Right cardiac atrium (tissue), 5 donors: ENCODE measurements at regions not wholly inside any gene's neighbourhood (a gene's known extent, or its start where the extent isn't known, plus 50 kb on each side); places are given as distances from the start of the nearest gene placed in this dataset.

Experiments used
- ATAC-seq, 2 donors: fragments of 200-7000 bp; cut with Tn5 transposase; one replicate each; pipeline versions ENCODE4 v1.8.0 to v1.9.1; 2020; ENCODE audit warnings: moderate library complexity in 2 of 2, mild to moderate bottlenecking in 1 of 2
- DNase-seq, 3 donors: peaks; one replicate each; pipeline ENCODE4 v3.0.0-alpha.2; 2020
- H3K27ac ChIP-seq: one replicate; pipeline ENCODE4 v1.5.1; 2013; ENCODE audit warnings: mild to moderate bottlenecking, low read length, control low read depth, moderate library complexity
- H3K27me3 ChIP-seq: one replicate; pipeline ENCODE4 v1.6.1; 2013; ENCODE audit not compliant: control insufficient read depth, insufficient read depth
- H3K4me1 ChIP-seq: one replicate; pipeline ENCODE4 v1.6.1; 2013; ENCODE audit warnings: low read length; ENCODE audit not compliant: control insufficient read depth, insufficient read depth
- H3K4me3 ChIP-seq: one replicate; pipeline ENCODE4 v1.5.1; 2013; ENCODE audit warnings: low read length, control low read depth
- H3K9me3 ChIP-seq: one replicate; pipeline ENCODE4 v1.6.1; 2013; ENCODE audit warnings: low read length; ENCODE audit not compliant: control insufficient read depth
- WGBS: extraction: QIAGEN DNeasy Blood & Tissue Kit; methylation state at CpG from one replicate; pipeline ENCODE4 v1.1.7; 2013; 5-methylcytosine and 5-hydroxymethylcytosine counted together
- intact Hi-C, 4 donors: fragments of 100-400 bp; cut with DNase I; formaldehyde crosslinking; loops; one replicate each; pipeline versions ENCODE4 v1.11.0 to v1.14.0; 2022 to 2023
- donor health status: healthy with polysubstance abuse.
- donor health status: DM: no; HTN: yes; CAD: no.
- donor health status: DM: no; HTN: no; CAD: no.
- donor health status: DM: no; HTN: yes; CAD: no; lungs with severe emphysema.
- donor health status: DM: yes; HTN: yes; CAD: no.

- no peak for DNase-seq
- Histone ChIP-seq H3K4me3 (no peak overlapping the region), H3K27ac (no peak overlapping the region), H3K4me1 (no peaks in the 10 kb centered on the region), H3K27me3 (no peaks in the 10 kb centered on the region), H3K9me3 (no peaks in the 10 kb centered on the region)
- intact Hi-C loops, result no loop called here
- ATAC-seq, result no peak
- WGBS, result 93% methylated on average over 2 of the region's 2 CpGs
Observed at GRCh38 chr1:163785868-163786405, 464.2 kb downstream of the NUF2 start.

- Histone ChIP-seq H3K9me3 (no peaks in the 10 kb centered on the region), H3K4me3 (no peak overlapping the region), H3K4me1 (no peaks in the 10 kb centered on the region), H3K27me3 (no peaks in the 10 kb centered on the region), H3K27ac (no peak overlapping the region)
- ATAC-seq, result no peak
- 82% methylated on average over 4 of the region's 4 CpGs for WGBS
- intact Hi-C loops, result no loop called here
- no peak for DNase-seq
Observed at GRCh38 chr1:163789911-163790310, 468.2 kb downstream of the NUF2 start.

- WGBS, result 77% methylated on average over 3 of the region's 3 CpGs
- H3K27ac ChIP-seq, result no peak overlapping the region
- H3K27me3 ChIP-seq, result no peaks in the 10 kb centered on the region
- DNase-seq (no peak), ATAC-seq (no peak)
- no peak overlapping the region for H3K4me3 ChIP-seq
- H3K4me1 ChIP-seq, result no peaks in the 10 kb centered on the region
- H3K9me3 ChIP-seq, result no peaks in the 10 kb centered on the region
- intact Hi-C loops, result no loop called here
Observed at GRCh38 chr1:163794551-163794950, 472.8 kb downstream of the NUF2 start.

GRCh38 chr1:163796394-163796821 lies 474.7 kb downstream of the NUF2 start:
- 56% methylated on average over 2 of the region's 2 CpGs for WGBS
- no peaks in the 10 kb centered on the region for H3K4me1 ChIP-seq
- intact Hi-C loops, result no loop called here
- no peaks in the 10 kb centered on the region for H3K27me3 ChIP-seq
- no peaks in the 10 kb centered on the region for H3K9me3 ChIP-seq
- DNase-seq (peak in 1 of 3 donors; percentile 26), ATAC-seq (no peak)
- H3K27ac ChIP-seq, result no peak overlapping the region
- no peak overlapping the region for H3K4me3 ChIP-seq

- Histone ChIP-seq H3K4me3 (no peak overlapping the region), H3K27me3 (no peaks in the 10 kb centered on the region), H3K4me1 (no peaks in the 10 kb centered on the region), H3K27ac (no peak overlapping the region), H3K9me3 (no peaks in the 10 kb centered on the region)
- ATAC-seq (no peak), DNase-seq (no peak)
- intact Hi-C loops, result no loop called here
Observed at GRCh38 chr1:163797816-163798215, 476.1 kb downstream of the NUF2 start.

GRCh38 chr1:163799190-163799805 lies 477.5 kb downstream of the NUF2 start:
- no peak overlapping the region for H3K27ac ChIP-seq
- H3K4me3 ChIP-seq, result no peak overlapping the region
- H3K4me1 ChIP-seq, result no peaks in the 10 kb centered on the region
- 87% methylated on average over 6 of the region's 6 CpGs for WGBS
- DNase-seq (no peak), ATAC-seq (no peak)
- H3K27me3 ChIP-seq, result no peaks in the 10 kb centered on the region
- intact Hi-C loops, result no loop called here
- H3K9me3 ChIP-seq, result no peaks in the 10 kb centered on the region

- no peak for ATAC-seq
- H3K9me3 ChIP-seq, result no peaks in the 10 kb centered on the region
Observed at GRCh38 chr1:163807331-163808049, 485.7 kb downstream of the NUF2 start.

GRCh38 chr1:163813251-163813650 lies 491.5 kb downstream of the NUF2 start:
- WGBS, result 85% methylated on average over 2 of the region's 2 CpGs
- ATAC-seq, result no peak

More at GRCh38 chr1:163807331-163808049, 485.7 kb downstream of the NUF2 start:
- H3K4me3 ChIP-seq, result no peak overlapping the region
- no peak for DNase-seq
- intact Hi-C loops, result no loop called here
- no peaks in the 10 kb centered on the region for H3K4me1 ChIP-seq
- no peaks in the 10 kb centered on the region for H3K27me3 ChIP-seq
- WGBS, result 72% methylated on average over 3 of the region's 3 CpGs
- no peak overlapping the region for H3K27ac ChIP-seq

GRCh38 chr1:163820226-163820625 lies 498.5 kb downstream of the NUF2 start:
- no peaks in the 10 kb centered on the region for H3K4me1 ChIP-seq
- H3K27me3 ChIP-seq, result no peaks in the 10 kb centered on the region
- intact Hi-C loops, result no loop called here
- H3K9me3 ChIP-seq, result no peaks in the 10 kb centered on the region
- H3K4me3 ChIP-seq, result no peak overlapping the region
- no peak for DNase-seq
- no peak for ATAC-seq
- H3K27ac ChIP-seq, result no peak overlapping the region

More at GRCh38 chr1:163813251-163813650, 491.5 kb downstream of the NUF2 start:
- intact Hi-C loops, result no loop called here
- H3K4me1 ChIP-seq, result no peaks in the 10 kb centered on the region
- H3K9me3 ChIP-seq, result no peaks in the 10 kb centered on the region
- no peaks in the 10 kb centered on the region for H3K27me3 ChIP-seq
- no peak overlapping the region for H3K4me3 ChIP-seq
- H3K27ac ChIP-seq, result no peak overlapping the region
- no peak for DNase-seq

GRCh38 chr1:163820766-163821165 lies 499.0 kb downstream of the NUF2 start:
- no peak overlapping the region for H3K4me3 ChIP-seq
- intact Hi-C loops, result no loop called here

GRCh38 chr1:163821679-163822078 lies 499.9 kb downstream of the NUF2 start:
- intact Hi-C loops, result no loop called here
- no peak for ATAC-seq

More at GRCh38 chr1:163820766-163821165, 499.0 kb downstream of the NUF2 start:
- 60% methylated on average over 1 of the region's 1 CpG for WGBS
- Histone ChIP-seq H3K9me3 (no peaks in the 10 kb centered on the region), H3K27me3 (no peaks in the 10 kb centered on the region), H3K4me1 (no peaks in the 10 kb centered on the region), H3K27ac (no peak overlapping the region)
- ATAC-seq (no peak), DNase-seq (no peak)

More at GRCh38 chr1:163821679-163822078, 499.9 kb downstream of the NUF2 start:
- H3K27me3 ChIP-seq, result no peaks in the 10 kb centered on the region
- no peak overlapping the region for H3K4me3 ChIP-seq
- no peaks in the 10 kb centered on the region for H3K9me3 ChIP-seq
- no peak for DNase-seq
- H3K4me1 ChIP-seq, result no peaks in the 10 kb centered on the region
- H3K27ac ChIP-seq, result no peak overlapping the region
